H1 (cell line): ENCODE measurements at regions not wholly inside any gene's neighbourhood (a gene's known extent, or its start where the extent isn't known, plus 50 kb on each side); places are given as distances from the start of the nearest gene placed in this dataset.

Source experiments
- CTCF ChIA-PET: fragments of 300-600 bp; sonication (Branson Sonifier 250); formaldehyde crosslinking; loops from one replicate; lab custom pipeline; 2021; ENCODE audit not compliant: partially characterized antibody; lab: Charles Lee
- POLR2A ChIA-PET: fragments of 300-600 bp; sonication (Branson Sonifier 250); formaldehyde crosslinking; loops from one replicate; lab custom pipeline; 2021; ENCODE audit warnings: inconsistent platforms; ENCODE audit not compliant: partially characterized antibody; lab: Charles Lee
- DNase-seq, 2 experiments: peaks; one replicate each; pipeline versions ENCODE4 v3.0.0 to v3.0.0-alpha.2; 2010 to 2022; ENCODE audit warnings: low spot score in 2 of 2, low read depth in 1 of 2, mixed read lengths in 1 of 2
- FAIRE-seq: peaks from 2 replicates; lab custom pipeline; 2011; peaks lifted over from hg19 to GRCh38; lab: Jason Lieb, UNC
- H2AFZ ChIP-seq: 2 replicates; pipeline ENCODE4 v1.8.1; 2012; ENCODE audit warnings: low read length, inconsistent platforms
- H2AK5ac ChIP-seq: 2 replicates; pipeline ENCODE4 v1.6.1; 2013; ENCODE audit warnings: low read depth, low read length
- H2BK120ac ChIP-seq: replicated peaks from 2 replicates; pipeline ENCODE3; 2013; ENCODE audit warnings: low read depth, low read length, inconsistent platforms
- H2BK12ac ChIP-seq: 2 replicates; pipeline ENCODE4 v1.6.1; 2013; ENCODE audit warnings: low read depth, low read length
- H2BK15ac ChIP-seq: 2 replicates; pipeline ENCODE4 v1.6.1; 2013; ENCODE audit warnings: low read length
- H2BK20ac ChIP-seq: 2 replicates; pipeline ENCODE4 v1.6.1; 2013; ENCODE audit warnings: low read length
- H2BK5ac ChIP-seq: 2 replicates; pipeline ENCODE4 v1.6.1; 2013; ENCODE audit warnings: low read depth, low read length
- H3K14ac ChIP-seq: 2 replicates; pipeline ENCODE4 v1.6.1; 2013; ENCODE audit warnings: inconsistent platforms; ENCODE audit not compliant: insufficient read length
- H3K18ac ChIP-seq: 2 replicates; pipeline ENCODE4 v1.6.1; 2013; ENCODE audit warnings: low read length; ENCODE audit errors: extremely low read depth
- H3K23ac ChIP-seq: 2 replicates; pipeline ENCODE4 v1.6.1; 2013; ENCODE audit warnings: inconsistent platforms; ENCODE audit not compliant: insufficient read length
- H3K23me2 ChIP-seq: 2 replicates; pipeline ENCODE4 v1.6.1; 2013; ENCODE audit warnings: low read depth, low read length
- H3K27ac ChIP-seq: 2 replicates; pipeline ENCODE4 v1.6.1; 2011; ENCODE audit warnings: low read depth, low read length, inconsistent platforms
- H3K27me3 ChIP-seq, 4 experiments: replicated peaks in 1 of 4; 1 replicate in 1 of 4; 2 replicates in 3 of 4; pipeline versions ENCODE4 v1.6.1 to v1.8.1; 2011 to 2013; ENCODE audit warnings: low read length in 3 of 4, mild to moderate bottlenecking in 3 of 4, inconsistent platforms in 2 of 4, mixed read lengths in 2 of 4, moderate library complexity in 1 of 4; ENCODE audit not compliant: control insufficient read depth in 3 of 4, insufficient read depth in 3 of 4; ENCODE audit errors: extremely low read depth in 1 of 4
- H3K36me3 ChIP-seq, 4 experiments: 2 replicates each; pipeline versions ENCODE4 v1.6.1 to v1.8.1; 2011 to 2013; ENCODE audit warnings: mild to moderate bottlenecking in 4 of 4, low read length in 3 of 4, moderate library complexity in 2 of 4, control low read depth in 1 of 4, inconsistent platforms in 1 of 4; ENCODE audit not compliant: insufficient read depth in 4 of 4, control insufficient read depth in 2 of 4
- H3K4ac ChIP-seq: replicated peaks from 2 replicates; pipeline ENCODE3; 2013; ENCODE audit warnings: low read length, low read depth, mixed read lengths, inconsistent platforms; ENCODE audit not compliant: insufficient read length
- H3K4me1 ChIP-seq, 4 experiments: replicated peaks in 1 of 4; 1 replicate in 1 of 4; 2 replicates in 3 of 4; pipeline versions ENCODE4 v1.6.1 to v1.8.1; 2011 to 2013; ENCODE audit warnings: low read length in 3 of 4, inconsistent platforms in 2 of 4, mixed read lengths in 1 of 4; ENCODE audit not compliant: insufficient read depth in 4 of 4, control insufficient read depth in 3 of 4
- H3K4me2 ChIP-seq, 2 experiments: 2 replicates each; pipeline versions ENCODE4 v1.6.1 to v1.8.1; 2011 to 2013; ENCODE audit warnings: low read depth in 2 of 2, low read length in 2 of 2, control low read depth in 1 of 2, inconsistent platforms in 1 of 2, mild to moderate bottlenecking in 1 of 2; ENCODE audit not compliant: insufficient read depth in 1 of 2
- H3K4me3 ChIP-seq, 4 experiments: fragments of 200-600, 300-600 bp in 1 of 4; sonication (generic), shearing (Covaris generic), sonication (Bioruptor Twin) in 1 of 4; 2 replicates each; pipeline versions ENCODE4 v1.5.1 to v1.8.1; 2011 to 2016; ENCODE audit warnings: low read length in 4 of 4, low read depth in 3 of 4, control low read depth in 2 of 4, inconsistent platforms in 2 of 4, mild to moderate bottlenecking in 2 of 4, mixed read lengths in 1 of 4, moderate library complexity in 1 of 4; ENCODE audit not compliant: insufficient read depth in 2 of 4; ENCODE audit errors: extremely low read depth in 1 of 4
- H3K56ac ChIP-seq: replicated peaks from 2 replicates; pipeline ENCODE3; 2013; ENCODE audit warnings: low read depth, mild to moderate bottlenecking, mixed read lengths, low read length, inconsistent platforms; ENCODE audit not compliant: insufficient read length
- H3K79me1 ChIP-seq: 2 replicates; pipeline ENCODE4 v1.6.1; 2013; ENCODE audit warnings: low read depth, low read length, control low read depth
- H3K79me2 ChIP-seq, 2 experiments: 2 replicates each; pipeline versions ENCODE4 v1.6.1 to v1.8.1; 2012 to 2013; ENCODE audit warnings: low read length in 2 of 2, mild to moderate bottlenecking in 2 of 2, inconsistent platforms in 1 of 2; ENCODE audit not compliant: insufficient read depth in 2 of 2, control insufficient read depth in 1 of 2
- H3K9ac ChIP-seq, 4 experiments: replicated peaks in 1 of 4; 1 replicate in 1 of 4; 2 replicates in 3 of 4; pipeline versions ENCODE4 v1.6.1 to v1.8.1; 2011 to 2013; ENCODE audit warnings: low read depth in 3 of 4, low read length in 3 of 4, control low read depth in 2 of 4, mild to moderate bottlenecking in 2 of 4, moderate library complexity in 2 of 4, inconsistent platforms in 1 of 4; ENCODE audit errors: extremely low read depth in 1 of 4
- H3K9me3 ChIP-seq, 2 experiments: 2 replicates each; pipeline versions ENCODE4 v1.6.1 to v1.8.1; 2012 to 2013; ENCODE audit warnings: mild to moderate bottlenecking in 2 of 2, moderate library complexity in 2 of 2, control low read depth in 1 of 2, inconsistent platforms in 1 of 2, low read depth in 1 of 2, low read length in 1 of 2, mixed read lengths in 1 of 2; ENCODE audit not compliant: insufficient read depth in 2 of 2
- H4K20me1 ChIP-seq, 2 experiments: replicated peaks in 1 of 2; 2 replicates each; pipeline versions ENCODE3 to v1.8.1; 2011 to 2013; ENCODE audit warnings: inconsistent platforms in 2 of 2, low read length in 2 of 2, mild to moderate bottlenecking in 1 of 2; ENCODE audit not compliant: insufficient read depth in 2 of 2, control insufficient read depth in 1 of 2
- H4K5ac ChIP-seq: 2 replicates; pipeline ENCODE4 v1.6.1; 2013; ENCODE audit warnings: low read length, low read depth, mixed read lengths, inconsistent platforms; ENCODE audit not compliant: insufficient read length
- H4K8ac ChIP-seq: 2 replicates; pipeline ENCODE4 v1.8.0; 2013; ENCODE audit warnings: mild to moderate bottlenecking, moderate library complexity, low read length, inconsistent platforms; ENCODE audit not compliant: insufficient read depth; ENCODE audit errors: extremely low read depth
- H4K91ac ChIP-seq: replicated peaks from 2 replicates; pipeline ENCODE3; 2013; ENCODE audit warnings: low read length, mixed read lengths, inconsistent platforms; ENCODE audit not compliant: insufficient read length
- BCL11A ChIP-seq, 2 experiments: IDR thresholded peaks; one replicate each; pipeline ENCODE4 v1.6.1; 2011; ENCODE audit warnings: low read depth in 2 of 2, low read length in 2 of 2, mild to moderate bottlenecking in 2 of 2
- CREB1 ChIP-seq: IDR thresholded peaks from 2 replicates; pipeline ENCODE4 v1.6.1; 2012; ENCODE audit warnings: inconsistent platforms
- FOSL1 ChIP-seq: IDR thresholded peaks from 2 replicates; pipeline ENCODE4 v1.6.1; 2011; ENCODE audit warnings: mild to moderate bottlenecking, low read depth, low read length, moderate library complexity; ENCODE audit not compliant: insufficient read depth
- JUN ChIP-seq: IDR thresholded peaks from 2 replicates; pipeline ENCODE4 v1.6.1; 2011; ENCODE audit warnings: low read depth, mild to moderate bottlenecking, improper control_type of control experiment, low read length
- POLR2AphosphoS5 ChIP-seq: IDR thresholded peaks from 2 replicates; pipeline ENCODE4 v1.6.1; 2011; ENCODE audit warnings: low read depth, low read length
- RXRA ChIP-seq: IDR thresholded peaks from 2 replicates; pipeline ENCODE4 v1.6.1; 2011; ENCODE audit warnings: low read depth, mild to moderate bottlenecking, low read length, moderate library complexity; ENCODE audit not compliant: insufficient read depth
- SP4 ChIP-seq: IDR thresholded peaks from 2 replicates; pipeline ENCODE4 v1.6.1; 2012; ENCODE audit warnings: low read length, inconsistent platforms
- SRF ChIP-seq: IDR thresholded peaks from 2 replicates; pipeline ENCODE4 v1.6.1; 2011; ENCODE audit warnings: mild to moderate bottlenecking, low read depth, low read length, moderate library complexity
- TCF12 ChIP-seq: IDR thresholded peaks from 2 replicates; pipeline ENCODE4 v1.6.1; 2011; ENCODE audit warnings: low read depth, mild to moderate bottlenecking, low read length
- TEAD4 ChIP-seq: IDR thresholded peaks from 2 replicates; pipeline ENCODE4 v1.6.1; 2012; ENCODE audit warnings: low read depth, low read length, inconsistent platforms, mixed read lengths
- YY1 ChIP-seq: IDR thresholded peaks from 2 replicates; pipeline ENCODE4 v1.6.1; 2011; ENCODE audit warnings: low read depth, mild to moderate bottlenecking, low read length
- WGBS, 2 experiments: shearing (Covaris generic) in 1 of 2; methylation state at CpG; one replicate each; pipeline versions ENCODE4 v1.1.6 to v1.1.7; 2013 to 2015; ENCODE audit warnings: low lambda C conversion rate in 2 of 2, mixed read lengths in 2 of 2, inconsistent platforms in 1 of 2, low coverage in 1 of 2, missing lambda C conversion rate in 1 of 2; ENCODE audit not compliant: insufficient replicate concordance in 2 of 2, insufficient coverage in 1 of 2, insufficient read length in 1 of 2; ENCODE audit errors: extremely low coverage in 1 of 2, missing lambda C conversion rate in 1 of 2; 5-methylcytosine and 5-hydroxymethylcytosine counted together
- TF ChIP-seq, protein P1 (sequence below): IDR thresholded peaks from 2 replicates; pipeline ENCODE4 v1.6.1; 2012; ENCODE audit warnings: low read length, inconsistent platforms

GRCh38 chr11:110984147-110984546 is 261.4 kb upstream of the POU2AF2 start:
- DNase-seq: no peak
- Histone ChIP-seq H3K23ac (no peak overlapping the region), H3K23me2 (no peaks in the 10 kb centered on the region), H3K14ac (no peak overlapping the region), H3K4me3 (no peak overlapping the region), H3K9me3 (no peaks in the 10 kb centered on the region), H3K79me1 (no peaks in the 10 kb centered on the region), H2AFZ (no peak overlapping the region), H3K4me2 (no peak overlapping the region), H4K5ac (no peak overlapping the region), H3K27ac (no peak overlapping the region), H3K36me3 (no peaks in the 10 kb centered on the region), H2BK12ac (no peak overlapping the region), H3K56ac (no peak overlapping the region), H4K91ac (no peak overlapping the region), H3K4me1 (no peaks in the 10 kb centered on the region), H3K18ac (no peak overlapping the region), H2AK5ac (no peak overlapping the region), H3K9ac (no peak overlapping the region), H4K8ac (no peak overlapping the region), H3K4ac (no peak overlapping the region), H3K27me3 (no peaks in the 10 kb centered on the region), H4K20me1 (no peaks in the 10 kb centered on the region), H2BK5ac (no peak overlapping the region), H2BK15ac (no peak overlapping the region), H2BK120ac (no peak overlapping the region), H2BK20ac (no peak overlapping the region), H3K79me2 (no peaks in the 10 kb centered on the region)
- WGBS, 2 experiments: 76% methylated on average over 2 of the region's 2 CpGs; no CpG with 5 or more reads in 1 of the 2 experiments
- CTCF ChIA-PET: no interaction called here
- no peak for FAIRE-seq
- TF ChIP-seq POLR2AphosphoS5 (no peak), RXRA (no peak), SP4 (no peak), TCF12 (no peak), YY1 (no peak), FOSL1 (no peak), SRF (no peak), BCL11A (IDR thresholded peaks at IDR 0.05; ENCODE audit: low read depth in 2 of 2, low read length in 2 of 2) (no peak), TEAD4 (no peak), CREB1 (no peak), JUN (no peak)
- TF ChIP-seq, protein P1, sequence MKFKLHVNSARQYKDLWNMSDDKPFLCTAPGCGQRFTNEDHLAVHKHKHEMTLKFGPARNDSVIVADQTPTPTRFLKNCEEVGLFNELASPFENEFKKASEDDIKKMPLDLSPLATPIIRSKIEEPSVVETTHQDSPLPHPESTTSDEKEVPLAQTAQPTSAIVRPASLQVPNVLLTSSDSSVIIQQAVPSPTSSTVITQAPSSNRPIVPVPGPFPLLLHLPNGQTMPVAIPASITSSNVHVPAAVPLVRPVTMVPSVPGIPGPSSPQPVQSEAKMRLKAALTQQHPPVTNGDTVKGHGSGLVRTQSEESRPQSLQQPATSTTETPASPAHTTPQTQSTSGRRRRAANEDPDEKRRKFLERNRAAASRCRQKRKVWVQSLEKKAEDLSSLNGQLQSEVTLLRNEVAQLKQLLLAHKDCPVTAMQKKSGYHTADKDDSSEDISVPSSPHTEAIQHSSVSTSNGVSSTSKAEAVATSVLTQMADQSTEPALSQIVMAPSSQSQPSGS: no peak
- POLR2A ChIA-PET: no interaction called here
